Amniotic epithelial cell (primary cell): ENCODE measurements at regions not wholly inside any gene's neighbourhood (a gene's known extent, or its start where the extent isn't known, plus 50 kb on each side); places are given as distances from the start of the nearest gene placed in this dataset.

Experiments
- DNase-seq: peaks from one replicate; pipeline ENCODE4 v3.0.0-alpha.2; 2010; ENCODE audit warnings: low read depth

DNA sequence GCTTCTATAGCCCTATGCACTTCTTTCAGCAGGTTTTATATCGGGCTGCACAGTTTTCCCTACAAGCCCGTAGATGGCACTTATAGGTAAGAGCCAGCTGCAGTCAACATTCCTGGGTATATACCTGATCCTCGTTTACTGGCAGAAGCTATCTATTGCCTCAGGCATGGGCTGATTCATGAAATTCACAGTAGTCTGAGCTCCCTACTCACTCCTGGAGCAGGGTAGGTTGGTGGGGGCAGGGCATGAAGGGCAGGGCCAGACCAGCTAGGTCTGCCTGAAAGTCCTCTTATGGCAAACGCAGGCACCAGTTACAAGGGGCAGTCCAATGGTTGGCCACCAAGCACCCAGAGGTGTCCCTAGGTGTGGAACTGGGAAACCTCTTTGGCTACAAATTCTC is 345.8 kb downstream of the RPS29 start:
- no peak for DNase-seq

- no peak for DNase-seq
Observed at GRCh38 chr14:49228552-49228951, 357.6 kb downstream of the RPS29 start.

GRCh38 chr14:49221316-49221715 is 364.9 kb downstream of the RPS29 start:
- DNase-seq = no peak

GRCh38 chr14:49220492-49220891 is 365.7 kb downstream of the RPS29 start:
- no peak for DNase-seq

DNA sequence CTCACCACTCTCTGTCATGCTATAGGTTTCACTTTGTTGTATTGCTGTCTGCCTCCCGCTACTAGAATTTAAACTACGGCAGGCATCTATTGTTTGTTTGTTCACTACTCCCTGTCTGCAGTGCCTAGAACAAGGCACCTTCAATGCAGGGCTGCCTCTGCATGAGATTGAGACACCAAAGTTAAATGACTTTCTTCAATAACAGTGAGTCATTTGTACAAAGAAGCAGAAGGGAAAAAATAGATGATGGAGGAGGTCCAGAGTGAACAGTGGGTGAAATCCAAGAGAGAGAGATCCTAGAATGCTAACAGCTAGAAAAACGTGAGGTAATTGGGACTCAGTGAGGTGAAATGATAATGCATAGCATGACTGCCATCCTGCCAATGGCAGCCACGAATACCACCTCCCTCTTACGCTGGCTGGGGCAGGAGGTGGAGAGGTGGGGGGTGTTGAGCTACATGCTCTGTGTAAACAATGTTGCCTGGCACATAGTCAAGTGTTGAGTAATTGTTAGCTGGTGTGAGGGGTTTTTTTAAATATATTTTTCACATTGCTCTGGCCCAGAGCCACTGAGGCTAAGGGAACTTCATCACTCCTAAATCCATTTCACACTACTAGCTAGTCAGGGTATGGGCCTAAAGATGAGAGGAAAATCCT is 367.6 kb downstream of the RPS29 start:
- DNase-seq = no peak

DNA sequence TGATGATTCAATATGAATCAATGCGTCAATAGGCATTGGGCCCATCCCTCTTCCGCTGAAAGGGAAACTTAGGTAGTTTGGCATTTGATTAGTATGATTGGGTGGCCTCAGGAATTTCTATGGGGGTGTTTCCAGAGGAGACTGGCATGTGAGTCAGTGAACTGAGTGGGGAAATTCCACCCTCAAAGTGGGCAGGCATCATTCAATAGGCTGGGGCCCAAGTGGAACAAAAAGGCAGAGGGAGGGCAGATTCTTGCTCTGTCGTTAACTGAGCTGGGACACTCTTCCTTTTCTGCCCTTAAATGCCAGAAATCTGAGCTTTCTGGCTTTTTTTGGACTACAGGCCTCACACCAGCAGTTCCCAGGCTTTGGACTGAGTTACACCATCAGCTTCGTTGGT is 373.5 kb downstream of the RPS29 start:
- no peak for DNase-seq

DNA sequence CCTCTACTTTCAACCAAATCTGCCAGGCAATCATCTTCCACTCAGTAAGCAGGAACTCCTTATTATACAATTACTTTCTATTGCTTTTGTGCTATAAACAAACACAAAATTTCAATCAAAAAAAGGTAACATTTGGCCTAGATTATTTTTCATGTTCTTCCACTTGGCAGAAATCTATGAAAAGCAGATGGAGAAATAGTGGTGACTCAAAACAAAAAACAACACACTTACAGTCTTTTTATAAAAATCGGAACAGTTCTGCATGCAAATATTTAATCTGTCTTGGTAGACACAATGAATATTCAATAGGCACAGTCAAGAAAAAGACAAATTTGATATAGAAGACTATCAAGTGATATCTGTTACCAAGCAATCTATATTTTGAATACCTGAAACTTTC is 376.8 kb downstream of the RPS29 start:
- no peak for DNase-seq

DNA sequence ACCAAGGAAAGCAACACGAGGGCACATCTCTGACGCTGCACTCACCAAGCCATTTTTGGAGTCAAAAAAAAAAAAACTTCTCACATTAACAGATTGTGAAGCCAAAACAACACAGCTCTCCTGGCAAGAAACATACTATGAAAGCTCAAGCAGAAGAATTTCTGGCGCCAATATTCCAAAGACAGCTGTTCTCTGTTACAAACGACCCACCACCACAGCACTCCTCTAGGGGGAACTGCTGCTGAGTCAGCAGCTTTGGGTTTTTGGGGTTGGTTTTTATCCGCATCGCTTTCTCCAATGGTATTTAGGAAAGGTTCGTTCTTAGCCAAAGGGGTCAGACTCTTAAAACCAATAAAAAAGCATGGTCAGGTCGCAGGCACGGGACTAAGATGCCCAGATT is 379.4 kb downstream of the RPS29 start:
- no peak for DNase-seq

- no peak for DNase-seq
Observed at GRCh38 chr14:49203676-49204075, 382.5 kb downstream of the RPS29 start.

GRCh38 chr14:49199159-49199558 is 387.0 kb downstream of the RPS29 start:
- DNase-seq = no peak

DNA sequence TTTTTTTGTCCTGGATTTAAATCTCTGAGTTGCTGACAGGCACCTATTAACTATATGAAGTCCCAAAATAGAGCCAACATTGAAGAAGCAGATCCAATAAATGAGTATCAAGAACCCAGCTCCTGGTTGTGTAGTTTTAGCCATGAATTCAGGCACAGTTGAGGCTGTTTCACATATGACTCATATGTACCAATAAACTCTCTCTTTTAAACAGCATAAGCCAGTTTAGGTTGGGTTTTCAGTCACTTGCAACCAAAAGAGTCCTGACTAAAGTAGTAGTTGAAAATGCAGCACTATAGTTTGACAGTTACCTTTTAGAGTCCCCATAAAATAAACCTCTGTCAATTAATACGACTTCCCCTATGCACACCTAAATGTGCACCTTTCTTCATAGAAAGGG is 389.9 kb downstream of the RPS29 start:
- DNase-seq = no peak

DNA sequence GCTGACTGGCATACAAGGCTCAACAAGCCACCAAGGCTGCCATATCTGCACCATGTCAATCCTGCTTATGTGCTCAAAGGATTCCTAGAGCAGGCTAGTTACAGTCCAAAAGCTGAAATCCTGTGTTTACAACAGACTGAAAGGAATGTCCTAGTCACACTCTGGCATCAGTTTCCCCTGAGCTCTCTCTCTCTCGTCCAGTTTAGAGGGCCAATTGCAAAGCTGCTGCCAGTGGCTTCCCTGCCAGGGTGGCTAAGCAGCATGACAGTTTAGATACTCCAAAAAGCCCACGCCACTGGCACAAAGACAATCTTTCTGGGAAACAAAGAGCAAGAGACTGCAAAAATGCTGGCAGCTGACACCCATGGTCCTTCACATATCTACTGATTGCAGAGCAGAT is 392.1 kb downstream of the RPS29 start:
- DNase-seq = no peak

- no peak for DNase-seq
Observed at GRCh38 chr14:49193332-49194065, 392.7 kb downstream of the RPS29 start.

GRCh38 chr14:49191380-49191779 is 394.8 kb downstream of the RPS29 start:
- DNase-seq = no peak

DNA sequence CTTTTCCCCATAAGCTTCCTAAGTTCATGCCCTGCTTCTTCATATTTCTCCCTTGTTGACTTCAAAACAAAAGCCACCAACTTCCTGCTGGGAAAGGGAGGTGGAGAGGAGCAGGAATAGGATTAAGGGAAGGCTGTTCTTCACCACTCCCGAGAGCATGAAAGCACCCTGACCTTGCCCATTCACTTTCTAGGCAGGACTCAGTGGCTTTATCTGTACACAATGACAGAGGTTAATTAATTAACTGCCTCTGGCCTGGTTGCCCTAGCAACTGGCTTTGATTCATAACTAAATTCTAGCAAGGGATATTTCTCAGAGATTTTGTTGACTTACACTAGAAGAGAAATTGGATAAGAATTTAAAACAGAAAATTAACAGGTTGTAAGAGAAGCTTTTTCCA is 396.8 kb downstream of the RPS29 start:
- DNase-seq = no peak

DNA sequence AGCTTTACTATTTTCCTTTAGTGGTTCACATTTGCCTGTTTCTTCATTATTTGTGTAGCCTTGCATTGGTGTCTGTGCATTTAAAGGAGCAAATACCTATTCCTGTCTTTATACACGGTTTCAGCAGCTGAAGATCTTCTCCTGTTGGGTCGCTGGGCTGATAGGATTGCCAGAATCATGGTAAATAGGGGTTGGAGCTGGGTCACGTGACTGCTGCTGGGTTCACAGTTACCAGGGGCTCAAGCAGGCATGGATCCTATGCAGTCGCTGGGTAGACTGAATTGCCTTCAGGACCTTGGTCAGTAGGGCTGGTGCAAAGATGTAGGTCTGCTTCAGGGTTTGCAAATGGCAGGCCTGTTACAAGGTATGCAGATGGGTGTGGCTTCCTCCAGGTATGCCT is 398.4 kb downstream of the RPS29 start:
- DNase-seq = no peak

- peak; percentile 69 for DNase-seq
Observed at GRCh38 chr14:49173765-49174373, 412.3 kb downstream of the RPS29 start.

DNA sequence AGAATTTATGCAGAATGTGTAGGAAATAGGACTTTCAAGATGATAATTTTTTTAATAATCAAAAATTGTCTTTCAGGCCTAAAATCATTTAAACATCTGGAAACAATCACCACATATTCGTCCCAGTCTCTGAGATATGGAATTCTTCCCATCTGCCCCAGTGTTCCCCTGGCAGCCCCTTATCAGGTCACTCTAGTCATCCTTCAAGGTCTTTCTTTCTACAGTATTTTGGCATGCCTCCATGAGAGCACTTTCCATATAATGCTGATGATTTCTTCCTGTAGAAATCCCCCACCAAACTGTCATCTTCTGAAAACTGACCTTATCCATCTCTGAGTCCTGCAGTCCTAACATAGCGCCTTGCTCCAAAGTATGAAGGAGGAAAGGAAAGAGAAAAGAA is 422.1 kb downstream of the RPS29 start:
- DNase-seq = no peak

DNA sequence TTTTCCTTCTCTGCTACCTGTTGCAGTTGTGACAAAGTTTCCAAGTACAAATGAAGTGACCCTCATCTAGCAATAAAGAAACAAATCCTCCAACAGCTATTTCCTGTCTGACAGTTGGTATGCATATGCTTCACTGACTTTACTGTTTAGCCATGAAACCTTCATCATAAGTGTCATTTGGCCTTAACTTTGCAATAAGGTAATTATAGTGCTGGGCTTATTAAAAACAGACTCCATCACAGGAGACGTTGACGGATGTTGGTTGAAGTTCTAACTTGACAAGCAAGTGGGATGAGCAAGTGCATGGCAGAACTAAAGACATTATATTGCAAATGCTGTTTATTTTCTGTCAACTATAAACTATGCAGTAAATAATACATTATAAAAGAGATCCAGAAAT is 425.2 kb downstream of the RPS29 start:
- DNase-seq = no peak

DNA sequence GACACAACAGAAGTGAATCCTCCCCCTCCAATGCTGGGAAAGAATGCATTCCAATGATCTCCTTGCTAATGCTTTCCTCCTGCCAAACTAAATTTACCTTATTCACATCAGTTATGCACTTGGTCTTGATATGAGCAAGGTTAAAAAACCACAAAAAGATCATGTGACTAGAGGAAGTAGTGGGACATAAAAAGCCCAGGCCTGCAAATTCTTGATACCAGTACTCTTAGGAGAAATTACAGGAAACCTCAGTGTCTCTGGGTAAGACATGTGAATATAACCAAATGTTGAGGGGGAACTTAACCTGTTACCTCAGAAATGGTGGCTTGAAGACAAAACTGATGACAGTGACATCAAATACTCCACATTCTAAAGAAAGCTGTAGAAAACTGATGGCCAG is 427.1 kb downstream of the RPS29 start:
- no peak for DNase-seq

- no peak for DNase-seq
Observed at GRCh38 chr14:49139593-49139992, 446.6 kb downstream of the RPS29 start.

DNA sequence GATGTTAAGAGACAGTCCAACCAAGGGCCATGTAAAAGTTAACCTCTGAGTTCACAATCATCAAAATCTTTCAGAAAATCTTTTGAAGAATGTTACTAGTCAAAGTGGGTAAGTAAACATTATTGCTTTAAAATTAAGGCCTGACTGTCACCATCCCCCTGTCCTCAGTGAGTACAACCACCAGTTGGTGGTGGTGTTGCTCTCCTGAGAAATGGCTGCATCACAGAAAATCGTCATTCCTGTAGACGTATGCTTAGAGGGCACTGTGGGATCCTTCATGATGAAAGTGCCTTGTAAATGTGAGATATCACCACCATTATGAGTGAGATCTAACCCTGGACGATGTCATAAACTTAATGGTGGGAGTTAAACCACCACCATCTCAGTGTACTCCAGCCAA is 451.2 kb downstream of the RPS29 start:
- no peak for DNase-seq

DNA sequence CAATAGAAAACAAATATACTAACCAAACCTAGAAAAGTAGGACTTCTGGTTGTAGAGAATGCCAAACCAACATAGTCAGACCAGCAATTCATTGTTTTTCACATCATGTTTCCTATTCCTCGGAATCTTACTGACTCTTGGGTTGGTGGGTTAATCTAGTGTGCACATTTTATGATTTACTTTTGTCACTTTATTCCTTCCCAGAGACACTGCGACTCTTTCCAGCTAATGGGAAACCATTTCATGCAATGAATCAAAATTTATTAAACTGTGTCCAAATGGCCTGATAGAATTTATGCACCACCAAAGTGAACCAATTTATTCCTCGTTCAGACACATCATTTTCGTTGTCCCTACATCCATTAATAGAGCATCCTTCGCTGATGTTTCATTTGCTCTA is 464.9 kb downstream of the RPS29 start:
- no peak for DNase-seq
